ENCODE measurements at regions not wholly inside any gene's neighbourhood (a gene's known extent, or its start where the extent isn't known, plus 50 kb on each side); places are given as distances from the start of the nearest gene placed in this dataset.

GRCh38 chr14:28143316-28143715 lies 623.3 kb upstream of the FOXG1 start:
- DNase-seq (no peak), ATAC-seq (ENCODE audit: insufficient read depth, low read depth) (no peak)
- H3K79me2 ChIP-seq (ENCODE audit: insufficient read depth, low read length): no peaks in the 10 kb centered on the region
- no peaks in the 10 kb centered on the region for H4K20me1 ChIP-seq (ENCODE audit: insufficient read depth, low read length)
- no peak overlapping the region for H3K27ac ChIP-seq (ENCODE audit: low read length)
- H3K4me3 ChIP-seq (ENCODE audit: low read depth in 1 of 2, low read length in 2 of 2): no peak overlapping the region
- no peak overlapping the region for H3K9ac ChIP-seq (ENCODE audit: low read depth, low read length)
- no peaks in the 10 kb centered on the region for H3K36me3 ChIP-seq (ENCODE audit: insufficient read depth, low read length)
- H3K9me3 ChIP-seq (ENCODE audit: insufficient read depth, low read length, severe bottlenecking): no peaks in the 10 kb centered on the region
- H2AFZ ChIP-seq (ENCODE audit: low read depth, low read length): no peak overlapping the region
- no peak for TF ChIP-seq CTCF (IDR thresholded peaks at IDR 0.05; ENCODE audit: borderline replicate concordance, extremely low read depth, low read length, poor library complexity, severe bottlenecking)
- no peaks in the 10 kb centered on the region for H3K27me3 ChIP-seq (ENCODE audit: insufficient read depth, low read length, poor library complexity)
- H3K4me2 ChIP-seq (ENCODE audit: insufficient read depth, low read length): no peak overlapping the region
- no peaks in the 10 kb centered on the region for H3K4me1 ChIP-seq (ENCODE audit: insufficient read depth, low read length)

GRCh38 chr14:28151926-28152325 lies 614.7 kb upstream of the FOXG1 start:
- H3K27me3 ChIP-seq (ENCODE audit: insufficient read depth, low read length, poor library complexity): no peaks in the 10 kb centered on the region
- DNase-seq: no peak
- no peak overlapping the region for H3K4me3 ChIP-seq (ENCODE audit: low read depth in 1 of 2, low read length in 2 of 2)
- no peak for ATAC-seq (ENCODE audit: insufficient read depth, low read depth)
- no peak for TF ChIP-seq EZH2 (IDR thresholded peaks at IDR 0.05; ENCODE audit: borderline replicate concordance, low read depth, low read length, severe bottlenecking)
- no peak overlapping the region for H3K9ac ChIP-seq (ENCODE audit: low read depth, low read length)
- no peaks in the 10 kb centered on the region for H3K36me3 ChIP-seq (ENCODE audit: insufficient read depth, low read length)
- no peaks in the 10 kb centered on the region for H3K79me2 ChIP-seq (ENCODE audit: insufficient read depth, low read length)
- no peaks in the 10 kb centered on the region for H3K9me3 ChIP-seq (ENCODE audit: insufficient read depth, low read length, severe bottlenecking)
- H2AFZ ChIP-seq (ENCODE audit: low read depth, low read length): no peak overlapping the region
- no peaks in the 10 kb centered on the region for H3K4me1 ChIP-seq (ENCODE audit: insufficient read depth, low read length)
- H3K4me2 ChIP-seq (ENCODE audit: insufficient read depth, low read length): no peak overlapping the region
- H3K27ac ChIP-seq (ENCODE audit: low read length): no peak overlapping the region
- H4K20me1 ChIP-seq (ENCODE audit: insufficient read depth, low read length): no peaks in the 10 kb centered on the region

- Histone ChIP-seq H3K27me3 (ENCODE audit: insufficient read depth, low read length, poor library complexity) (no peaks in the 10 kb centered on the region), H3K4me2 (ENCODE audit: insufficient read depth, low read length) (no peak overlapping the region), H3K36me3 (ENCODE audit: insufficient read depth, low read length) (no peaks in the 10 kb centered on the region), H3K27ac (ENCODE audit: low read length) (no peak overlapping the region), H3K9me3 (ENCODE audit: insufficient read depth, low read length, severe bottlenecking) (peaks cover 4% of the 10 kb centered on the region), H3K9ac (ENCODE audit: low read depth, low read length) (no peak overlapping the region), H4K20me1 (ENCODE audit: insufficient read depth, low read length) (no peaks in the 10 kb centered on the region), H3K4me3 (ENCODE audit: low read depth in 1 of 2, low read length in 2 of 2) (no peak overlapping the region), H3K79me2 (ENCODE audit: insufficient read depth, low read length) (no peaks in the 10 kb centered on the region), H2AFZ (ENCODE audit: low read depth, low read length) (no peak overlapping the region), H3K4me1 (ENCODE audit: insufficient read depth, low read length) (no peaks in the 10 kb centered on the region)
- ATAC-seq (ENCODE audit: insufficient read depth, low read depth) (no peak), DNase-seq (no peak)
- TF ChIP-seq EZH2 (IDR thresholded peaks at IDR 0.05; ENCODE audit: borderline replicate concordance, low read depth, low read length, severe bottlenecking): no peak
- TF ChIP-seq CTCF (IDR thresholded peaks at IDR 0.05; ENCODE audit: borderline replicate concordance, extremely low read depth, low read length, poor library complexity, severe bottlenecking): no peak
Measured at GRCh38 chr14:28152453-28153044, 614.0 kb upstream of the FOXG1 start.

- H3K4me2 ChIP-seq (ENCODE audit: insufficient read depth, low read length): no peak overlapping the region
- TF ChIP-seq EZH2 (IDR thresholded peaks at IDR 0.05; ENCODE audit: borderline replicate concordance, low read depth, low read length, severe bottlenecking) (no peak), CTCF (IDR thresholded peaks at IDR 0.05; ENCODE audit: borderline replicate concordance, extremely low read depth, low read length, poor library complexity, severe bottlenecking) (no peak)
- no peaks in the 10 kb centered on the region for H3K79me2 ChIP-seq (ENCODE audit: insufficient read depth, low read length)
- H3K9ac ChIP-seq (ENCODE audit: low read depth, low read length): no peak overlapping the region
- DNase-seq (no peak), ATAC-seq (ENCODE audit: insufficient read depth, low read depth) (no peak)
- H3K4me1 ChIP-seq (ENCODE audit: insufficient read depth, low read length): no peaks in the 10 kb centered on the region
- H3K9me3 ChIP-seq (ENCODE audit: insufficient read depth, low read length, severe bottlenecking): peaks cover 6% of the 10 kb centered on the region
- H3K27ac ChIP-seq (ENCODE audit: low read length): no peak overlapping the region
- no peaks in the 10 kb centered on the region for H4K20me1 ChIP-seq (ENCODE audit: insufficient read depth, low read length)
- no peak overlapping the region for H2AFZ ChIP-seq (ENCODE audit: low read depth, low read length)
- H3K36me3 ChIP-seq (ENCODE audit: insufficient read depth, low read length): no peaks in the 10 kb centered on the region
- no peaks in the 10 kb centered on the region for H3K27me3 ChIP-seq (ENCODE audit: insufficient read depth, low read length, poor library complexity)
- no peak overlapping the region for H3K4me3 ChIP-seq (ENCODE audit: low read depth in 1 of 2, low read length in 2 of 2)
Measured at GRCh38 chr14:28157289-28157869, 609.2 kb upstream of the FOXG1 start.
